ENCODE measurements at regions not wholly inside any gene's neighbourhood (a gene's known extent, or its start where the extent isn't known, plus 50 kb on each side); places are given as distances from the start of the nearest gene placed in this dataset.

DNA sequence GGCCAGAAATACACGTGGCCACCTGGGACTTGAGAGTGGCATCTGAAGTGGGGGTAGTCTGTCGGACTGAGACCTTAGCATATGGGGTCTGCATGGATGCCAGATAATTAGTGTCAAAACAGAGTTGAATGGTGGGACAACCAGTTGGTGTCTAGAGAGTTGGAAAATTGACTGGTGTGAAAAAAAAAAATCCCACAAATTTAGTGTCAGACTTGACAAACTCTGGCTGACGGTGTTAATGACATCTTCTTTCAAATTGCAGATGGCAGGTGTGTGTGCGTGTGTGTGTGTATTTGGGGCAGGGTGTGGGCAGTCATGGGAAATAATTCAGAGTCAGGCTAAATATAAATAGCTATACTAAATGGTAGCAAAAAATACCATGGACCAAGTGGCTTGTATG lies 365.4 kb upstream of the RGPD4 start:
- no peak for ATAC-seq (ENCODE audit: poor library complexity)
- no peaks in the 10 kb centered on the region for H3K36me3 ChIP-seq (ENCODE audit: insufficient read depth, low read length)
- no peak overlapping the region for H3K4me3 ChIP-seq (ENCODE audit: low read length)
- Mint-ChIP-seq H3K36me3 (ENCODE audit: low read depth) (no peaks in the 10 kb centered on the region), H3K4me3 (no peak overlapping the region), H3K9me3 (no peaks in the 10 kb centered on the region), H3K27ac (no peak overlapping the region), H3K4me1 (ENCODE audit: low read depth) (no peaks in the 10 kb centered on the region), H3K27me3 (no peaks in the 10 kb centered on the region)
- ChIA-PET CTCF (no interaction called here), POLR2A (no interaction called here)
- no peak overlapping the region for H3K27ac ChIP-seq (ENCODE audit: low read depth in 1 of 2, low read length in 2 of 2)
- intact Hi-C loops (cut with DNase I, micrococcal nuclease): no loop called here
- no peaks in the 10 kb centered on the region for H3K27me3 ChIP-seq (ENCODE audit: control insufficient read depth in 1 of 2, insufficient read depth in 2 of 2, low read length in 2 of 2)
- TF ChIP-seq CTCF (IDR thresholded peaks at IDR 0.05): no peak
- H3K9me3 ChIP-seq (ENCODE audit: control insufficient read depth in 1 of 2, insufficient read depth in 1 of 2, low read length in 2 of 2): peaks cover 0 to 7% of the 10 kb centered on the region in 2 experiments
- H3K4me1 ChIP-seq (ENCODE audit: insufficient read depth, low read length): no peaks in the 10 kb centered on the region
- no peak for DNase-seq

- Mint-ChIP-seq H3K4me3 (no peak overlapping the region), H3K4me1 (ENCODE audit: low read depth) (no peaks in the 10 kb centered on the region), H3K27ac (no peak overlapping the region), H3K36me3 (ENCODE audit: low read depth) (no peaks in the 10 kb centered on the region), H3K27me3 (no peaks in the 10 kb centered on the region), H3K9me3 (no peaks in the 10 kb centered on the region)
- Histone ChIP-seq H3K36me3 (ENCODE audit: insufficient read depth, low read length) (no peaks in the 10 kb centered on the region), H3K4me3 (ENCODE audit: low read length) (no peak overlapping the region), H3K9me3 (ENCODE audit: control insufficient read depth in 1 of 2, insufficient read depth in 1 of 2, low read length in 2 of 2) (peaks cover 0 to 7% of the 10 kb centered on the region in 2 experiments), H3K27ac (ENCODE audit: low read depth in 1 of 2, low read length in 2 of 2) (no peak overlapping the region), H3K4me1 (ENCODE audit: insufficient read depth, low read length) (no peaks in the 10 kb centered on the region), H3K27me3 (ENCODE audit: control insufficient read depth in 1 of 2, insufficient read depth in 2 of 2, low read length in 2 of 2) (no peaks in the 10 kb centered on the region)
- DNase-seq (no peak), ATAC-seq (ENCODE audit: poor library complexity) (no peak)
- POLR2A ChIA-PET: no interaction called here
- CTCF ChIA-PET: no interaction called here
- intact Hi-C loops (cut with DNase I, micrococcal nuclease): no loop called here
- TF ChIP-seq CTCF (IDR thresholded peaks at IDR 0.05): no peak
Measured at GRCh38 chr2:107462181-107462580, 364.5 kb upstream of the RGPD4 start.

DNA sequence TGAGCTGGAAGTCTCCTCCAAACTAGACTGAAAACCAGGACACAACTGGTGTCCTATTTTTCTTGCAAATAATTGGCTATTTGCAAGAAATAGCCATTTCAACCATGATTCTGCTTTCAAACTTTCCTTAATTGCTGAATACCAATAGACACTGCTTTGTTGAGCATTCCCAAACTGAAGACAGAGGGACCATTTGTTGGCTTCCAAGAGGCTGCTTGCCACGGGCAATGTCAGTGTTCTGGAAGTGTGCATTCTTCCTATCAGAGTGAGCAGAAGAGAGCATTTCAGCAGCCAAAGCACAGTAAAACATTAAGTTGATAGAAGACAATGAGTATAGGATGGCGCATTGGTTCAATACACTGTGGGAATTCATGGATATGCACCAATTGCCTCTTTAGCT lies 360.5 kb upstream of the RGPD4 start:
- H3K27ac Mint-ChIP-seq: no peak overlapping the region
- TF ChIP-seq CTCF (IDR thresholded peaks at IDR 0.05): no peak
- CTCF ChIA-PET: no interaction called here

More for the DNA sequence above, 360.5 kb upstream of the RGPD4 start:
- intact Hi-C loops (cut with DNase I, micrococcal nuclease): no loop called here
- Mint-ChIP-seq H3K9me3 (no peaks in the 10 kb centered on the region), H3K4me3 (no peak overlapping the region), H3K27me3 (no peaks in the 10 kb centered on the region), H3K4me1 (ENCODE audit: low read depth) (no peaks in the 10 kb centered on the region), H3K36me3 (ENCODE audit: low read depth) (no peaks in the 10 kb centered on the region)
- peaks cover 0 to 11% of the 10 kb centered on the region in 2 experiments for H3K9me3 ChIP-seq (ENCODE audit: control insufficient read depth in 1 of 2, insufficient read depth in 1 of 2, low read length in 2 of 2)
- POLR2A ChIA-PET: no interaction called here
- H3K36me3 ChIP-seq (ENCODE audit: insufficient read depth, low read length): no peaks in the 10 kb centered on the region
- H3K4me1 ChIP-seq (ENCODE audit: insufficient read depth, low read length): no peaks in the 10 kb centered on the region
- H3K4me3 ChIP-seq (ENCODE audit: low read length): no peak overlapping the region
- no peaks in the 10 kb centered on the region for H3K27me3 ChIP-seq (ENCODE audit: control insufficient read depth in 1 of 2, insufficient read depth in 2 of 2, low read length in 2 of 2)
- H3K27ac ChIP-seq (ENCODE audit: low read depth in 1 of 2, low read length in 2 of 2): no peak overlapping the region
- ATAC-seq (ENCODE audit: poor library complexity) (no peak), DNase-seq (no peak)
